Naive thymus-derived CD4-positive, alpha-beta T cell (primary cell): ENCODE measurements at regions not wholly inside any gene's neighbourhood (a gene's known extent, or its start where the extent isn't known, plus 50 kb on each side); places are given as distances from the start of the nearest gene placed in this dataset.

Experiments used
- ATAC-seq: fragments of 150-1000 bp; cut with Tn5 transposase; 2 replicates; pipeline ENCODE4 v1.10.0; 2021; ENCODE audit warnings: mild to moderate bottlenecking, moderate library complexity
- CTCF ChIA-PET: fragments of 350-600 bp; sonication (Branson Sonifier 250); formaldehyde crosslinking; loops from one replicate; lab custom pipeline; 2021; ENCODE audit warnings: antibody characterized with exemption; lab: Charles Lee
- POLR2A ChIA-PET: fragments of 350-600 bp; sonication (Branson Sonifier 250); formaldehyde crosslinking; loops from one replicate; lab custom pipeline; 2021; ENCODE audit warnings: antibody characterized with exemption, inconsistent platforms; lab: Charles Lee
- DNase-seq, 9 donors: peaks; one replicate each; pipeline versions ENCODE4 v3.0.0 to v3.0.0-alpha.2; 2020 to 2022; ENCODE audit warnings: mixed read lengths in 1 of 9
- H3K27ac ChIP-seq: one replicate; pipeline ENCODE4 v1.7.0; 2013; ENCODE audit warnings: mild to moderate bottlenecking, low read depth, low read length, moderate library complexity
- H3K27me3 ChIP-seq, 2 donors: one replicate each; pipeline ENCODE4 v1.7.0; 2013; ENCODE audit warnings: low read length in 2 of 2, mild to moderate bottlenecking in 2 of 2, moderate library complexity in 2 of 2; ENCODE audit not compliant: control insufficient read depth in 2 of 2, insufficient read depth in 2 of 2
- H3K36me3 ChIP-seq, 3 experiments: 1 replicate in 2 of 3; 2 replicates in 1 of 3; pipeline ENCODE4 v1.7.0; 2013; ENCODE audit warnings: low read length in 3 of 3, mild to moderate bottlenecking in 3 of 3, moderate library complexity in 1 of 3; ENCODE audit not compliant: insufficient read depth in 3 of 3, control insufficient read depth in 2 of 3
- H3K4me1 ChIP-seq, 2 donors: one replicate each; pipeline ENCODE4 v1.7.0; 2013; ENCODE audit warnings: low read length in 2 of 2, mild to moderate bottlenecking in 2 of 2, moderate library complexity in 1 of 2; ENCODE audit not compliant: control insufficient read depth in 2 of 2, insufficient read depth in 2 of 2
- H3K4me3 ChIP-seq: 2 replicates; pipeline ENCODE4 v1.7.0; 2013; ENCODE audit warnings: mild to moderate bottlenecking, low read length
- H3K9me3 ChIP-seq, 3 experiments: 1 replicate in 2 of 3; 2 replicates in 1 of 3; pipeline ENCODE4 v1.7.0; 2013; ENCODE audit warnings: low read length in 3 of 3; ENCODE audit not compliant: control insufficient read depth in 2 of 3
- H3K27ac Mint-ChIP-seq, 9 donors: one replicate each; pipeline ENCODE4 v1.8.0; 2020 to 2022; ENCODE audit warnings: mixed read lengths in 9 of 9, mild to moderate bottlenecking in 8 of 9, moderate library complexity in 5 of 9, inconsistent platforms in 2 of 9
- H3K27me3 Mint-ChIP-seq, 5 donors: one replicate each; pipeline ENCODE4 v1.8.0; 2021 to 2022; ENCODE audit warnings: mixed read lengths in 5 of 5, mild to moderate bottlenecking in 1 of 5
- H3K36me3 Mint-ChIP-seq, 5 donors: one replicate each; pipeline ENCODE4 v1.8.0; 2020 to 2022; ENCODE audit warnings: mixed read lengths in 5 of 5, mild to moderate bottlenecking in 3 of 5, inconsistent platforms in 1 of 5
- H3K4me1 Mint-ChIP-seq, 7 donors: one replicate each; pipeline ENCODE4 v1.8.0; 2020 to 2022; ENCODE audit warnings: mixed read lengths in 7 of 7, mild to moderate bottlenecking in 3 of 7, inconsistent platforms in 1 of 7
- H3K4me3 Mint-ChIP-seq, 10 donors: one replicate each; pipeline ENCODE4 v1.8.0; 2020 to 2022; ENCODE audit warnings: mild to moderate bottlenecking in 10 of 10, mixed read lengths in 10 of 10, moderate library complexity in 6 of 10, inconsistent platforms in 2 of 10
- H3K9me3 Mint-ChIP-seq, 11 donors: one replicate each; pipeline ENCODE4 v1.8.0; 2020 to 2022; ENCODE audit warnings: mixed read lengths in 11 of 11, mild to moderate bottlenecking in 4 of 11, inconsistent platforms in 1 of 11, moderate library complexity in 1 of 11
- intact Hi-C, 2 donors: fragments of 100-400 bp; cut with micrococcal nuclease; formaldehyde crosslinking; loops; one replicate each; pipeline ENCODE4 v1.15.1; 2023

- ChIA-PET CTCF (no interaction called here), POLR2A (no interaction called here)
- Mint-ChIP-seq H3K4me3 (no peak overlapping the region), H3K4me1 (no peaks in the 10 kb centered on the region), H3K27ac (no peak overlapping the region), H3K36me3 (no peaks in the 10 kb centered on the region), H3K27me3 (no peaks in the 10 kb centered on the region), H3K9me3 (peaks cover 0 to 10% (median 5%) of the 10 kb centered on the region in 11 donors)
- H3K4me1 ChIP-seq = no peaks in the 10 kb centered on the region
- no peak for DNase-seq
- no peak overlapping the region for H3K4me3 ChIP-seq
- H3K36me3 ChIP-seq = no peaks in the 10 kb centered on the region
- H3K27me3 ChIP-seq = no peaks in the 10 kb centered on the region
- ATAC-seq = no peak
- intact Hi-C loops = no loop called here
- H3K27ac ChIP-seq = no peak overlapping the region
- H3K9me3 ChIP-seq = no peaks in the 10 kb centered on the region
These were observed 473.4 kb downstream of the SLITRK5 start for GRCh38 chr13:88144580-88144979.

- no peaks in the 10 kb centered on the region for H3K4me1 Mint-ChIP-seq
- H3K9me3 Mint-ChIP-seq = peaks cover 0 to 11% (median 2%) of the 10 kb centered on the region in 11 donors
- H3K27me3 Mint-ChIP-seq = no peaks in the 10 kb centered on the region
- intact Hi-C loops = no loop called here
- Histone ChIP-seq H3K36me3 (no peaks in the 10 kb centered on the region), H3K4me1 (no peaks in the 10 kb centered on the region), H3K27ac (no peak overlapping the region), H3K27me3 (no peaks in the 10 kb centered on the region), H3K9me3 (no peaks in the 10 kb centered on the region), H3K4me3 (no peak overlapping the region)
- ATAC-seq (no peak), DNase-seq (no peak)
- H3K4me3 Mint-ChIP-seq = no peak overlapping the region
- no peaks in the 10 kb centered on the region for H3K36me3 Mint-ChIP-seq
- CTCF ChIA-PET = no interaction called here
- H3K27ac Mint-ChIP-seq = no peak overlapping the region
- POLR2A ChIA-PET = no interaction called here
These were observed 482.2 kb downstream of the SLITRK5 start for GRCh38 chr13:88153353-88153752.

GRCh38 chr13:88154001-88154400, 482.8 kb downstream of the SLITRK5 start:
- intact Hi-C loops = no loop called here
- H3K36me3 ChIP-seq = no peaks in the 10 kb centered on the region
- H3K27ac Mint-ChIP-seq = no peak overlapping the region

DNA sequence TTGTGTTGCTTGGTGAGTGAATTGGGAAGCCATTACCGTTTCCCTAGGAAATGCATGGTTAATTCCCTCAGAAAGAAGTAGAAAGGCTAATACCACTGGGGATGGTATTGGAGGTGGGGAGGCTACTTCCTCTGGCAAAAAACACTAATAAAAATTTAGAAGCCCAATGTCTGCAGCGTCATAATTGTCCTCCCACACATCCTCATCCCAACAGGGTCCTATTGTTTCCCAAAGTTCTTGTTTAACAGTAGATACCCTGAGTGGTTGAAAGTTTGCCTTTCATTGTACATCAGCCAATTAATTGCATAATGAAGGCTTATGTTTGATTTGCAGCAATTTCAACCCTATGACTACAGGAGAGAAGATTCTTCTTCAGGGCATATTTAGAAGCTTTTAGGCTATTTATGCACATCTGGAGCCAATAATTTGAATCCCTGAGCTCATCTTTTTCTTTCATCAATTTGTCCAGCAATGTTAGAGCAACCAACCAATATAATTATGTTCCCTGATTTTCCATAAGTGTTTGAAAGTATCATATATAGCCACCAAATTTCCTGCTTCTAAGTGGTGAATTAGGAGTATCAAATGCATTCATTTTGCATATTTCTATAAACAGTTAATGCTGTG, 491.0 kb downstream of the SLITRK5 start:
- Mint-ChIP-seq H3K9me3 (peaks cover 0 to 15% (median 7%) of the 10 kb centered on the region in 11 donors), H3K4me3 (no peak overlapping the region), H3K27ac (no peak overlapping the region), H3K4me1 (no peaks in the 10 kb centered on the region), H3K27me3 (no peaks in the 10 kb centered on the region), H3K36me3 (no peaks in the 10 kb centered on the region)
- Histone ChIP-seq H3K4me1 (no peaks in the 10 kb centered on the region), H3K4me3 (no peak overlapping the region), H3K36me3 (no peaks in the 10 kb centered on the region), H3K9me3 (no peaks in the 10 kb centered on the region), H3K27me3 (no peaks in the 10 kb centered on the region), H3K27ac (no peak overlapping the region)
- DNase-seq (no peak), ATAC-seq (no peak)
- POLR2A ChIA-PET = no interaction called here
- CTCF ChIA-PET = no interaction called here
- intact Hi-C loops = no loop called here

More at GRCh38 chr13:88154001-88154400, 482.8 kb downstream of the SLITRK5 start:
- no peaks in the 10 kb centered on the region for H3K4me1 Mint-ChIP-seq
- Histone ChIP-seq H3K27ac (no peak overlapping the region), H3K9me3 (no peaks in the 10 kb centered on the region), H3K4me1 (no peaks in the 10 kb centered on the region), H3K27me3 (no peaks in the 10 kb centered on the region), H3K4me3 (no peak overlapping the region)
- ChIA-PET CTCF (no interaction called here), POLR2A (no interaction called here)
- ATAC-seq = no peak
- no peak overlapping the region for H3K4me3 Mint-ChIP-seq
- H3K9me3 Mint-ChIP-seq = peaks cover 0 to 10% (median 2%) of the 10 kb centered on the region in 11 donors
- no peaks in the 10 kb centered on the region for H3K36me3 Mint-ChIP-seq
- DNase-seq = no peak
- no peaks in the 10 kb centered on the region for H3K27me3 Mint-ChIP-seq

DNA sequence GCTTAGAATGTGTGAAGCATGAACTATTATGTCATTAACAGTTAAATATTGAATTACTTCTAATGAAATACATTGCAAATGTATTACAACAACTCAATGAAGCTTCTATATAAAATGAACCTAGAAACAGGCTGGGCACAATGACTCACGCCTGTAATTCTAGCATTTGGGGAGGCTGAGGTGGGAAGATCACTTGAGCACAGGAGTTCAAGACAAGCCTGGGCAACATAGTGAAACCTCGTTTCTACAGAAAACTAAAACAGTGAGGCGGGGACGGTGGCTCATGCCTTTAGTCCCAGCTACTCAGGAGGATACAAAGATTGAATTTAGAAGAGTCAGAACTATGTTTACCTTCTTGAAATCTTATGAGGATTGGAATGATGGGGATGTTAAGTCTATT, 505.1 kb downstream of the SLITRK5 start:
- ATAC-seq (no peak), DNase-seq (no peak)
- no peaks in the 10 kb centered on the region for H3K9me3 ChIP-seq
- no peak overlapping the region for H3K27ac ChIP-seq
- no peak overlapping the region for H3K4me3 ChIP-seq
- no peaks in the 10 kb centered on the region for H3K36me3 ChIP-seq
- ChIA-PET POLR2A (no interaction called here), CTCF (no interaction called here)
- H3K4me3 Mint-ChIP-seq = no peak overlapping the region
- H3K27ac Mint-ChIP-seq = no peak overlapping the region
- no peaks in the 10 kb centered on the region for H3K36me3 Mint-ChIP-seq
- H3K27me3 Mint-ChIP-seq = no peaks in the 10 kb centered on the region
- H3K9me3 Mint-ChIP-seq = peaks cover 0 to 9% (median 2%) of the 10 kb centered on the region in 11 donors
- peaks cover 0 to 2% (median 0%) of the 10 kb centered on the region in 7 donors for H3K4me1 Mint-ChIP-seq
- intact Hi-C loops = no loop called here
- no peaks in the 10 kb centered on the region for H3K4me1 ChIP-seq
- H3K27me3 ChIP-seq = no peaks in the 10 kb centered on the region

DNA sequence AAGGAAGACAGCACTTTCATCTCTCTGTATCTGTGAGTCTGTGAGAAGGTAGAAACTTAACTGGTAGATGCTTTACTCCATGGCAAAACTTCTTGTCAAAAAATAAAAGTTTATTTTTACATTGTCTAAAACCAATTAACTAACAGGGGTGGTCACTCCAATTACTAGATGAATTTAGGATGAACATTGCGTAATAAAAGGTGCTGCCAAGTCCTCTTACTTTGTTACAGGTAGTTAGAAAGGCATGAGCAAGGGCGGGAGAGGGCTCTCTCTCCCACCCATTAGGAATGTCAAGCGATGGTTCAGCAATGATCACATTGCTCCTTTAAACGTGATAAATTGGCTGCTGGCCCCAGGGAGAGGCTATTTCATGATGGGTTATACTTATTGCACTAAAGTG, 512.3 kb downstream of the SLITRK5 start:
- Histone ChIP-seq H3K4me3 (no peak overlapping the region), H3K27ac (no peak overlapping the region), H3K9me3 (no peaks in the 10 kb centered on the region), H3K36me3 (no peaks in the 10 kb centered on the region), H3K27me3 (no peaks in the 10 kb centered on the region), H3K4me1 (no peaks in the 10 kb centered on the region)
- POLR2A ChIA-PET = no interaction called here
- CTCF ChIA-PET = no interaction called here
- DNase-seq (no peak), ATAC-seq (no peak)
- Mint-ChIP-seq H3K36me3 (no peaks in the 10 kb centered on the region), H3K9me3 (peaks cover 0 to 10% (median 3%) of the 10 kb centered on the region in 11 donors), H3K4me3 (no peak overlapping the region), H3K4me1 (peaks cover 0 to 2% (median 0%) of the 10 kb centered on the region in 7 donors), H3K27ac (no peak overlapping the region), H3K27me3 (no peaks in the 10 kb centered on the region)
- intact Hi-C loops = no loop called here

- Histone ChIP-seq H3K36me3 (no peaks in the 10 kb centered on the region), H3K4me3 (no peak overlapping the region), H3K27ac (no peak overlapping the region), H3K9me3 (no peaks in the 10 kb centered on the region), H3K27me3 (no peaks in the 10 kb centered on the region), H3K4me1 (no peaks in the 10 kb centered on the region)
- intact Hi-C loops = no loop called here
- Mint-ChIP-seq H3K9me3 (peaks cover 0 to 15% (median 3%) of the 10 kb centered on the region in 11 donors), H3K4me3 (no peak overlapping the region), H3K27me3 (no peaks in the 10 kb centered on the region), H3K27ac (no peak overlapping the region), H3K4me1 (no peaks in the 10 kb centered on the region), H3K36me3 (no peaks in the 10 kb centered on the region)
- ChIA-PET CTCF (no interaction called here), POLR2A (no interaction called here)
- ATAC-seq (no peak), DNase-seq (no peak)
These were observed 517.8 kb downstream of the SLITRK5 start for GRCh38 chr13:88188986-88189385.
